NCI-H2171 treated with DMSO at 0.1 percent for 48 hours (cell line): ENCODE measurements at regions not wholly inside any gene's neighbourhood (a gene's known extent, or its start where the extent isn't known, plus 50 kb on each side); places are given as distances from the start of the nearest gene placed in this dataset.

ENCODE experiments used
- DNase-seq: peaks from one replicate; lab custom pipeline; 2025; lab: John Stamatoyannopoulos, UW

GRCh38 chr12:107402041-107403022 is 283.3 kb upstream of the PWP1 start:
- peak; percentile 44 for DNase-seq

GRCh38 chr12:107404981-107405380 is 280.6 kb upstream of the PWP1 start:
- DNase-seq = no peak

- peak; percentile 73 for DNase-seq
These were observed 280.2 kb upstream of the PWP1 start for GRCh38 chr12:107405436-107405835.

DNA sequence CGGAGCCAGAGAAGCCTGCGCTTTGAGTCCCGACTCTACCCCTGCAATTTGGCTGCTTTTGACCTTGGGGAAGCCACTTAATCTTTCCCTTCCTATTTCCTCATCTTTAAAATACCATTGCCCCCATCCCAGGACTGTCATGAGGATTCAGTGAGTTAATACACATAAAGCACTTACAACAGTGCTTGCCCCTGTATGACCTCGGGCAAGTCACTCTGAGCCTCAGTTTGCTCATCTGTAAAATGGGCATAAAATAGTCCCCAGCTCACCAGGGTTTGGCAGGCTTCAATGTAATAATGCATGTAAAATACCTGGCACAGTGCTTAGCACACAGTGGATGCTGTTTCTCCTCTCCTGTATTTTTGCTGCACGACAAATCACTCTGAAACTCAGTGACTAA is 278.7 kb upstream of the PWP1 start:
- DNase-seq = no peak

DNA sequence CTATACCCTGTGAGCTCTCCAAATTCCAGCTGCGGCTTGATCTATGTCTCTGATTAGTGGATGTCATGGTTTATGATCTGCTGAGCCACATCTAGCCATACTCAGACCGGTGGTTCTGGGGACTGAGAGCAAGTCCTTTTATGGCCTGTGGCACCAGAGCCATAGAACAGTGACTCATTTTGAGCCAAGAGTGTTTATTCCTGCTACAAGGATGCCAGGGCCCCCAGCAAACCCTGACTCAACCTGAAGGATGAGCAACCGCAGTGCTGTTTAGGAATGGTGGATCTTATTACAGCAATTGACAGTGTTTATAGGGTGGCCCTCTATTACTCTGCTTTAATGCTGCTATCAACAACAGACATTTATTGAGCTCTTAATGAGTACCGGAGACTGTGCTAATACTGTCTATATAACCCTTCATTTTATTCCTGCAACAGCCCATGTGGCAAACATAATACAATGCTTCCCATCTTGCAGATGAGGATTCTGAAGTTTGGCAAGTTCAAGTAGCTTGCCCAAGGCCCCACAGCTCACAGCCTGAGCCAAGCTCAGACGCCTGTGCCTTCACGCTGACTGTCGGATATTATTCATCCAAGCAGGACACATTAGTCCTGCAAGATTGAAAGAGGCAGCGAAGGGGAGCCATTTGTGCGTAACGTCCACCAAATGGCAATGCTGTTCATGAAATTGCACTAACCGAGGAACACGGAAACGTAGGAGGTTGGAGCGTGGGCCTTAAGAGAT is 273.6 kb upstream of the PWP1 start:
- no peak for DNase-seq

GRCh38 chr12:107415071-107415470 is 270.5 kb upstream of the PWP1 start:
- no peak for DNase-seq

GRCh38 chr12:107415834-107416233 is 269.8 kb upstream of the PWP1 start:
- no peak for DNase-seq

GRCh38 chr12:107417004-107417403 is 268.6 kb upstream of the PWP1 start:
- DNase-seq = no peak

DNA sequence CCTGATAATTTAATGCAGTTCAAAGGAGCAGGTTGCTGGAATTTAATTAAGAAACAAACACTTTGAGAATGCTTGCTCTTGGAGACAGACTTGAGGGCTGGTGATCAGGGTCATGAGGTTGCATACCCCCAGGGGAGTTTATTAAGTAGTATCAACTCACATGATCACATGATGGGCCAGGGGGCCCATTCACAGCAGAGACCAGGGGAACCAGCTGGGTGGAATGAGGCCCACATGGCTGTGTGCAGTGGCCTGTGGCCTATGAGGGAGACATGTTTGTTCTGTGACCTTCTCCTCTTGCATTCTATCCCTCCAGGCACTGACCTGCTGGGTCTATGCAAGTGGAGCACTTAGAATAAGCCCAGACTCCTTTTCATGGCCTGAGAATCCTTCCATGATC is 266.6 kb upstream of the PWP1 start:
- DNase-seq = peak; percentile 55

- DNase-seq = no peak
These were observed 262.1 kb upstream of the PWP1 start for GRCh38 chr12:107423531-107423930.

- no peak for DNase-seq
These were observed 256.4 kb upstream of the PWP1 start for GRCh38 chr12:107429006-107429705.

GRCh38 chr12:107431942-107432341 is 253.7 kb upstream of the PWP1 start:
- DNase-seq = no peak

DNA sequence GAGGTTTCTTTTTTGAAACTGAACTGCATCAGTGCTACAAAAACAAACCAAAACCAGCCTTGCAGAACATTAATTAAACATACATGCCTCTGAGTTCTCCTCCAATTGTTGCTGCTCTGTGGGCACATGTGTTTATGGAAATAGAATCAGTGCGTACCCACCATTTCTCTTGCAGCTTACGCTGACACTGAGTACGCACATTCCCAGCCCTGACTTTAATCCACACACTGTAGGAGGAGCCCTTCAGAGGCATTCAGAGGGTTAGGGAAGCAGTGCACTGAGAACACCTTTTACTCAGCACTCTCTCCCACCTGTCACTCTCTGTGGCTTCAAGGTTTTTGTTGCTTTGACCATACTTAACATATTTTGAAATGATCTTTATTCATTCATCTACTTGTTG is 250.5 kb upstream of the PWP1 start:
- DNase-seq = no peak

GRCh38 chr12:107435520-107435919 is 250.1 kb upstream of the PWP1 start:
- DNase-seq = no peak

GRCh38 chr12:107436376-107436775 is 249.2 kb upstream of the PWP1 start:
- DNase-seq = no peak

GRCh38 chr12:107436836-107437235 is 248.8 kb upstream of the PWP1 start:
- no peak for DNase-seq

DNA sequence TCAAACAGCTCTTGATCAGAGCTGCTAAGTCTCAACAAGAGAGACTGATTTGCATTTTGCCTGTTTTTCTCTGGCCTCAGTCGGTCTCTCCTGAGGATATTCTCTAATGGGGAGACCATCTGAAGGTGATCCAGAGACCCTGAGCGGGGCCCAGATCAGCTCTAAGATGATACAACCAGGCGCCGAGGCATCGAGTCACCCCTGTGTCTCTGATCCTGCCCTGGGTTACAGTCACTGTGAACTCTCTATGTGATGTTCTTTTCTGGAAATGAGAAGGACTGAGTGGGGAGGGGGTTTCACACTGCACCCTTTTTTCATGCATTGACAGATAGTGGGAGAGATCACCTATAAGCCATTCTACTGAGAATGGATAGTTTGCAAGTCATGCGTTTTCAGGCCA is 247.6 kb upstream of the PWP1 start:
- no peak for DNase-seq

- no peak for DNase-seq
These were observed 246.4 kb upstream of the PWP1 start for GRCh38 chr12:107439026-107439738.

- no peak for DNase-seq
These were observed 245.0 kb upstream of the PWP1 start for GRCh38 chr12:107440606-107441005.

DNA sequence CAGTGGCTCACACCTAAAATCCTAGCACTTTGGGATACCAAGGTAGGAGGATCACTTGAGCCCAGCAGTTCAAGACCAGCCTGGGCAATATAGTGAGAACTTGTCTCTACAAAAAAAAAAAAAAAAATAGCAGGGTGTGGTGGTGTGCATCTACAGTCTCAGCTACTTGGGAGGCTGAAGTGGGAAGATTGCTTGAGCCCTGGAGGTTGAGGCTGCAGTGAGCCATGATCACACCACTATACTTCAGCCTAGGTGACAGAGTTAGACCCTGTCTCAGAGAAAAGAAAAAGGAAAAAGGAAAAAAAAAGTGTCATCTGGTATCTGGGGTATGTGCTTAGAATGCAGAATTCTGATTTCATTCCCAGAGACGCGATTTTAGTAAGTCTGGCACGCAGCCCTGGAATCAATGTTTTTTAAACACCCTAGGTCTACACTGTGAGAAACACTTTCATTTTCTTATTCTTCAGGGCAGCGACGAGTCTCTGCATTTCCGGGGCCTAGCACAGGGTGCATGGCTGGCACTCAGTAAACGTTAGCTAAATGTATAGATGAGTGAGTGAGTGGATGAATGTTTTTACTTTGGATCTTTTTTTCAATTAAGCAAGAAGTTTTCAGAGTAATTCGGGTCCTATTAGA is 243.8 kb upstream of the PWP1 start:
- DNase-seq = no peak

- no peak for DNase-seq
These were observed 243.1 kb upstream of the PWP1 start for GRCh38 chr12:107442326-107442987.
